H9 (cell line): ENCODE measurements at regions not wholly inside any gene's neighbourhood (a gene's known extent, or its start where the extent isn't known, plus 50 kb on each side); places are given as distances from the start of the nearest gene placed in this dataset.

ENCODE experiments used
- DNase-seq: peaks from one replicate; pipeline ENCODE4 v3.0.0-alpha.2; 2017
- H2AFZ ChIP-seq: one replicate; pipeline ENCODE4 v1.6.1; 2013; ENCODE audit warnings: mild to moderate bottlenecking, low read length, control low read depth, moderate library complexity
- H2AK5ac ChIP-seq: 2 replicates; pipeline ENCODE4 v1.6.1; 2013; ENCODE audit warnings: low read length, control low read depth, mixed read lengths; ENCODE audit not compliant: insufficient read length
- H2BK120ac ChIP-seq: one replicate; pipeline ENCODE4 v1.6.1; 2013; ENCODE audit warnings: low read depth, mild to moderate bottlenecking, low read length, control low read depth, inconsistent platforms; ENCODE audit not compliant: poor library complexity, severe bottlenecking
- H2BK12ac ChIP-seq: 2 replicates; pipeline ENCODE4 v1.6.1; 2013; ENCODE audit warnings: low read length, control low read depth, mixed read lengths, low read depth; ENCODE audit not compliant: insufficient read length
- H2BK15ac ChIP-seq: 2 replicates; pipeline ENCODE4 v1.6.1; 2013; ENCODE audit warnings: low read depth, low read length, control low read depth
- H2BK20ac ChIP-seq: one replicate; pipeline ENCODE4 v1.6.1; 2013; ENCODE audit warnings: low read depth, mild to moderate bottlenecking, low read length, control low read depth, inconsistent platforms; ENCODE audit not compliant: poor library complexity, severe bottlenecking
- H2BK5ac ChIP-seq: 2 replicates; pipeline ENCODE4 v1.6.1; 2013; ENCODE audit warnings: low read length, control low read depth, mixed read lengths; ENCODE audit not compliant: insufficient read length
- H3K14ac ChIP-seq: 2 replicates; pipeline ENCODE4 v1.6.1; 2013; ENCODE audit warnings: low read length, control low read depth; ENCODE audit not compliant: insufficient read depth
- H3K18ac ChIP-seq: 2 replicates; pipeline ENCODE4 v1.6.1; 2013; ENCODE audit warnings: low read depth, mild to moderate bottlenecking, mixed read lengths, low read length, control low read depth; ENCODE audit not compliant: insufficient read length
- H3K23ac ChIP-seq: 2 replicates; pipeline ENCODE4 v1.6.1; 2013; ENCODE audit warnings: low read length, control low read depth, mixed read lengths, low read depth; ENCODE audit not compliant: insufficient read length
- H3K23me2 ChIP-seq: 2 replicates; pipeline ENCODE4 v1.6.1; 2013; ENCODE audit warnings: low read depth, mild to moderate bottlenecking, mixed read lengths, low read length, control low read depth; ENCODE audit not compliant: insufficient read length, poor library complexity, severe bottlenecking
- H3K27ac ChIP-seq: 2 replicates; pipeline ENCODE4 v1.5.1; 2013; ENCODE audit warnings: low read length, control low read depth, mixed read lengths, low read depth; ENCODE audit not compliant: insufficient read length
- H3K27me3 ChIP-seq: 2 replicates; pipeline ENCODE4 v1.6.1; 2013; ENCODE audit warnings: low read length, control low read depth, inconsistent platforms; ENCODE audit not compliant: insufficient read depth
- H3K4ac ChIP-seq: 2 replicates; pipeline ENCODE4 v1.6.1; 2013; ENCODE audit warnings: low read depth, mild to moderate bottlenecking, control low read depth, inconsistent platforms, low read length, moderate library complexity
- H3K4me1 ChIP-seq: 2 replicates; pipeline ENCODE4 v1.6.1; 2013; ENCODE audit warnings: low read length, control low read depth, inconsistent platforms; ENCODE audit not compliant: insufficient read depth
- H3K4me2 ChIP-seq: 2 replicates; pipeline ENCODE4 v1.6.1; 2013; ENCODE audit warnings: low read length, control low read depth, mixed read lengths; ENCODE audit not compliant: insufficient read length, insufficient read depth
- H3K56ac ChIP-seq: 2 replicates; pipeline ENCODE4 v1.6.1; 2013; ENCODE audit warnings: low read depth, mild to moderate bottlenecking, mixed read lengths, low read length, control low read depth; ENCODE audit not compliant: insufficient read length
- H3K79me1 ChIP-seq: 2 replicates; pipeline ENCODE4 v1.6.1; 2013; ENCODE audit warnings: low read depth, mild to moderate bottlenecking, moderate library complexity, low read length, control low read depth, inconsistent platforms; ENCODE audit not compliant: insufficient read depth, poor library complexity, severe bottlenecking
- H3K79me2 ChIP-seq: 2 replicates; pipeline ENCODE4 v1.6.1; 2013; ENCODE audit warnings: low read length, control low read depth, inconsistent platforms; ENCODE audit not compliant: insufficient read depth
- H3K9ac ChIP-seq: 2 replicates; pipeline ENCODE4 v1.6.1; 2013; ENCODE audit warnings: low read length, control low read depth, mixed read lengths; ENCODE audit not compliant: insufficient read length; ENCODE audit errors: extremely low read depth
- H3K9me3 ChIP-seq: one replicate; pipeline ENCODE4 v1.6.1; 2013; ENCODE audit warnings: low read depth, low read length, inconsistent platforms; ENCODE audit not compliant: control insufficient read depth
- H3T11ph ChIP-seq: one replicate; pipeline ENCODE4 v1.6.1; 2013; ENCODE audit warnings: mild to moderate bottlenecking, low read length, control low read depth, inconsistent platforms
- H4K20me1 ChIP-seq: one replicate; pipeline ENCODE4 v1.6.1; 2013; ENCODE audit not compliant: control insufficient read depth, insufficient read length, insufficient read depth
- H4K5ac ChIP-seq: 2 replicates; pipeline ENCODE4 v1.6.1; 2013; ENCODE audit warnings: low read depth, mild to moderate bottlenecking, mixed read lengths, low read length, control low read depth; ENCODE audit not compliant: insufficient read length
- H4K8ac ChIP-seq: replicated peaks from 2 replicates; pipeline ENCODE4 v1.6.1; 2013; ENCODE audit warnings: low read length, control low read depth, mixed read lengths, low read depth; ENCODE audit not compliant: insufficient read length
- H4K91ac ChIP-seq: 2 replicates; pipeline ENCODE4 v1.6.1; 2013; ENCODE audit warnings: low read depth, mild to moderate bottlenecking, moderate library complexity, mixed read lengths, low read length, control low read depth; ENCODE audit not compliant: insufficient read length
- H3K27ac Mint-ChIP-seq, 3 experiments: 2 replicates in 2 of 3; 3 replicates in 1 of 3; pipeline ENCODE4 v1.8.0; 2020 to 2021; ENCODE audit warnings: mixed read lengths in 3 of 3, mild to moderate bottlenecking in 1 of 3, moderate library complexity in 1 of 3
- H3K27me3 Mint-ChIP-seq: 2 replicates; pipeline ENCODE4 v1.8.0; 2021; ENCODE audit warnings: low read depth, mild to moderate bottlenecking, moderate library complexity, mixed read lengths
- H3K36me3 Mint-ChIP-seq, 3 experiments: 2 replicates in 2 of 3; 3 replicates in 1 of 3; pipeline ENCODE4 v1.8.0; 2020 to 2021; ENCODE audit warnings: low read depth in 3 of 3, mixed read lengths in 3 of 3; ENCODE audit not compliant: insufficient read depth in 1 of 3
- H3K4me1 Mint-ChIP-seq, 2 experiments: 2 replicates each; pipeline ENCODE4 v1.8.0; 2020; ENCODE audit warnings: mixed read lengths in 2 of 2
- H3K4me3 Mint-ChIP-seq, 2 experiments: 2 replicates in 1 of 2; 3 replicates in 1 of 2; pipeline ENCODE4 v1.8.0; 2020 to 2021; ENCODE audit warnings: mild to moderate bottlenecking in 2 of 2, mixed read lengths in 2 of 2, moderate library complexity in 1 of 2
- H3K9me3 Mint-ChIP-seq, 2 experiments: 2 replicates in 1 of 2; 3 replicates in 1 of 2; pipeline ENCODE4 v1.8.0; 2020; ENCODE audit warnings: mild to moderate bottlenecking in 2 of 2, mixed read lengths in 2 of 2, moderate library complexity in 1 of 2
- WGBS: extraction: QIAGEN DNeasy Blood & Tissue Kit; methylation state at CpG from one replicate; pipeline ENCODE4 v1.1.7; 2013; ENCODE audit warnings: missing lambda C conversion rate, low lambda C conversion rate, mixed read lengths; ENCODE audit not compliant: insufficient read length; ENCODE audit errors: extremely low coverage; 5-methylcytosine and 5-hydroxymethylcytosine counted together
- TF ChIP-seq, protein P1 (sequence below): fragments of 200-600 bp; sonication (generic); conservative IDR thresholded peaks from 3 replicates; pipeline ENCODE4 v1.8.0; 2021; ENCODE audit warnings: antibody characterized with exemption, mild to moderate bottlenecking

DNA sequence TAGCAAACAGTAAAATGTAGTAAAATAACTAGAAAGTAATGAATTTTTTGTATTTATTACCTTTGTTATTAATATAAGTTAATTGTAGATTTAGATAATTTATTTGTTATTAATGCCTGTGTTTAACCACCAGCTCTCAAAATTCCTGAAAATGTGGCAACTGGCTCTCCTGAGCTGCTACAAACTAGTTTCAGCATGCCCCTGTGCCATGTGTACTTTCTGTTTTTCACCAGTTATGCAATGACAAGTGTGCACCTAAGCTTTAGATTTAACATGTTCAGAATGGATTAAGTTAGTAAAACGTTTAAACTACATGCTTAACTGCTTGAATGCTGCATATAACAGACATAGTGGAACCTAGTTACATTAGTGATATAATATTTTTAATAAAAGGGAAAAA is 88.1 kb downstream of the POSTN start:
- Histone ChIP-seq H3K4me1 (no peaks in the 10 kb centered on the region; the same call in 1 of the 2 replicates), H4K8ac (no peak overlapping the region), H2BK15ac (no peak overlapping the region), H3K9ac (no peak overlapping the region), H3T11ph (no peak overlapping the region), H2BK12ac (no peak overlapping the region), H3K23ac (no peak overlapping the region), H3K56ac (no peak overlapping the region), H3K4ac (no peak overlapping the region), H3K79me1 (no peaks in the 10 kb centered on the region), H3K4me2 (no peak overlapping the region), H3K14ac (no peak overlapping the region), H4K91ac (no peak overlapping the region), H3K27ac (no peak overlapping the region), H3K9me3 (no peaks in the 10 kb centered on the region), H2AK5ac (no peak overlapping the region), H4K5ac (no peak overlapping the region), H3K23me2 (no peaks in the 10 kb centered on the region), H2BK5ac (no peak overlapping the region), H2BK20ac (no peak overlapping the region), H3K27me3 (no peaks in the 10 kb centered on the region), H3K18ac (no peak overlapping the region), H3K79me2 (no peaks in the 10 kb centered on the region), H2AFZ (no peak overlapping the region), H4K20me1 (no peaks in the 10 kb centered on the region), H2BK120ac (no peak overlapping the region)
- Mint-ChIP-seq H3K4me1 (no peaks in the 10 kb centered on the region; a peak in 1 of 4 replicates), H3K27me3 (no peaks in the 10 kb centered on the region), H3K36me3 (no peaks in the 10 kb centered on the region), H3K27ac (no peak overlapping the region), H3K4me3 (no peak overlapping the region), H3K9me3 (no peaks in the 10 kb centered on the region)
- WGBS, result no CpG with 5 or more reads among the region's 1 CpG
- TF ChIP-seq, protein P1, sequence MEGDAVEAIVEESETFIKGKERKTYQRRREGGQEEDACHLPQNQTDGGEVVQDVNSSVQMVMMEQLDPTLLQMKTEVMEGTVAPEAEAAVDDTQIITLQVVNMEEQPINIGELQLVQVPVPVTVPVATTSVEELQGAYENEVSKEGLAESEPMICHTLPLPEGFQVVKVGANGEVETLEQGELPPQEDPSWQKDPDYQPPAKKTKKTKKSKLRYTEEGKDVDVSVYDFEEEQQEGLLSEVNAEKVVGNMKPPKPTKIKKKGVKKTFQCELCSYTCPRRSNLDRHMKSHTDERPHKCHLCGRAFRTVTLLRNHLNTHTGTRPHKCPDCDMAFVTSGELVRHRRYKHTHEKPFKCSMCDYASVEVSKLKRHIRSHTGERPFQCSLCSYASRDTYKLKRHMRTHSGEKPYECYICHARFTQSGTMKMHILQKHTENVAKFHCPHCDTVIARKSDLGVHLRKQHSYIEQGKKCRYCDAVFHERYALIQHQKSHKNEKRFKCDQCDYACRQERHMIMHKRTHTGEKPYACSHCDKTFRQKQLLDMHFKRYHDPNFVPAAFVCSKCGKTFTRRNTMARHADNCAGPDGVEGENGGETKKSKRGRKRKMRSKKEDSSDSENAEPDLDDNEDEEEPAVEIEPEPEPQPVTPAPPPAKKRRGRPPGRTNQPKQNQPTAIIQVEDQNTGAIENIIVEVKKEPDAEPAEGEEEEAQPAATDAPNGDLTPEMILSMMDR, result no peak
- DNase-seq, result no peak
